D721Med (cell line): ENCODE measurements at regions not wholly inside any gene's neighbourhood (a gene's known extent, or its start where the extent isn't known, plus 50 kb on each side); places are given as distances from the start of the nearest gene placed in this dataset.
A peak's percentile ranks its signal among the peaks of the same experiment; 100 is the strongest.
"Not testable (repeated sequence)": the region's sequence is repeated elsewhere in the genome, so short reads cannot be mapped to it uniquely, and the experiment has no call there.

Experiments
- DNase-seq: peaks from one replicate; pipeline ENCODE4 v3.0.0; 2011; ENCODE audit warnings: low spot score; ENCODE audit not compliant: insufficient read length
- FAIRE-seq: peaks from 2 replicates; lab custom pipeline; 2011; peaks lifted over from hg19 to GRCh38; lab: Jason Lieb, UNC
- CTCF ChIP-seq: IDR thresholded peaks from 2 replicates; pipeline ENCODE4 v1.5.1; 2012; ENCODE audit warnings: mild to moderate bottlenecking, control low read depth; ENCODE audit not compliant: insufficient read depth; ENCODE audit errors: missing control alignments

DNA sequence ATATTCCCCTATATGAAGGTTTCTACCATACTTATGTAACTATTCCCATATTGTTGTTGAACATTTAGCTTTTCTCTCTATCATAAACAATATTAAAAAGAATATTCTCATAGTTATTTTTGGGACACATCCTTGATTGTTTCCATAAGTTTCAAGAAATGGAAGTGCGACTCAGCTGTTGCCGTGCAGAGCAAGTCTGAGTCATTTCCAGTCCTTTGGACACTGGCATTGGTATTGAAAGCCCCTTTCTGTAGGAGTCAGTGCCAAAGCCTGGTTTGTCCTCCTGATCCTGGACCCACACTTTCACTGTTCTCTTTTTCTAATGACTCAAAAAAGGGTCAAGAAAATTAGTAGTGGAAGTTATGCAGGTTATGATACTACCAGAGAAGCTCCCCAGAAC lies 108.3 kb upstream of the DIAPH2 start:
- no peak for DNase-seq
- FAIRE-seq: no peak

DNA sequence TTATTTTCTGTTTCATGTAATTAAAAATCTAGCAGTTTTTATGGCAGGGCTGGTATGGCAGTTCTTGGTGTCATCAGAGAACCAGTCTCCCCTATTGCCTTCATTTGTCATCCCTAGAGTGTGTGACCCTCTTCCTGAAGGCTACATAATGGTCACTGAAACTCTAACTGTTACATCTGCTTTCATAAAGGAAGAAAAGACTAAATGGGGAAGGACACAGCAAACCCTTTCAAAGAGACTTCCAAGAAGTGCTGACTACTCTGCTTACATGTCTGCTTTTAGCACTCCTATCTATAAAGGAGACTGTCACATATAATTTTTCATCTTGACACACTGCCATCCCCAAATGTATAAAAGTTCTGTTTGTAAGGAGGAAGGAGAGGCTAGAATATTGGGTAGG lies 105.9 kb upstream of the DIAPH2 start:
- no peak for TF ChIP-seq CTCF
- FAIRE-seq: no peak
- DNase-seq: no peak

More for the DNA sequence above, 108.3 kb upstream of the DIAPH2 start:
- TF ChIP-seq CTCF: no peak

- DNase-seq: no peak
- no peak for TF ChIP-seq CTCF
- FAIRE-seq: no peak
Observed at GRCh38 chrX:96579252-96579651, 105.4 kb upstream of the DIAPH2 start.

- FAIRE-seq: no peak
- TF ChIP-seq CTCF: no peak
- DNase-seq: no peak
Observed at GRCh38 chrX:96590403-96590802, 94.2 kb upstream of the DIAPH2 start.

DNA sequence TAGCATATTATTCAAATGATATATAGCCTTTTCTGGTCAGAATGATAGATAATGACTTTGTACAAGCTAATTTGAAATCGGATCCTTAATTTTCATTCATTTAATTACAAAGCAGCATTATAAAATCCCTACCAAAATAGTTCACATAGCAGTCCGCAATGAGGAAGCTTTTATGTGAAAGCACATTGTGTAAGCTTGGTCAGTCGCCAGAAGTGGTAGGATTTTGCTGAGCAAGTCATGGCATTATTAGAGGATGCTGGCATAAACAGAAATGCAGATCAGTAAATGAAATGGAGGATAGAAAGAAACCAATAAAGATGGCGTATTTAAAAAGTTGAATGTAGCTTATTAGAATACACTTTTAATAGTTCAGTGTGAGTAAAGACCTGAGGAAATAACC lies 93.2 kb upstream of the DIAPH2 start:
- no peak for FAIRE-seq
- TF ChIP-seq CTCF: no peak
- no peak for DNase-seq

GRCh38 chrX:96597847-96598246 lies 86.8 kb upstream of the DIAPH2 start:
- not testable (repeated sequence) for DNase-seq, FAIRE-seq

DNA sequence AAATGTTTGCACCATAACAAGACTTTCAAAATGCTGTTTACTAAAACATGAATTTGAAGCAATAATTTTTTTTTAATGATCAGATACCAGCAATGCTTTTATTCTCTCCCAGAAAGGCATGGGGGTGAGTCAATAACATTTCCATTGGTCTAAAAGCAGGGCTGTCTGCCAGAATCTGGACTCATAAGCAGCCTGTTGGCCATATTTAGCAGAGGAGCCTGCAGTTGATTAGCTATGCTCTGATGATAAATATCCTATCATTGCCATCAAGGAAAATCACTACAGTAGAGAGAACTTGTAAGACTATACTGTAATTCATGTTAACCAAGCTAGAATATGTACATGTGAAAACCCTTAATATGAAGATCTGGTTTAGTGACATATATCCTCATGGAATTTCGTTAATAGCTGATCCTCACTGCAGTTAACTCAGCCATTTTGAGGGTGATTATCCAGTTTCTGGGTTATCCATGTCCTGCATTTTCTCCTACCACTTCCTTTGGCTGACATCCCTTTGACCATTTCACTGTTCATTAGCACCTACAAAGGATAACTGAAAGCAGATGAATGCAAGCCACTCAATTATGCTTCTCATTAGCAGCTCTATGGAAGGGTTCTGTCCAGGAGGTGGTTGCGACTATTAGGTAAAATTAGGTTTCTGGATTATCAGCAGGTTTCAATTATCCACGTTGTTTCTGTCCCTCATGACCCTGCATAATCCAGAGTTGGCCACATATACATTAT lies 72.9 kb upstream of the DIAPH2 start:
- DNase-seq (no peak), FAIRE-seq (peak; percentile 75)
- TF ChIP-seq CTCF: no peak

GRCh38 chrX:96615448-96615847 lies 69.2 kb upstream of the DIAPH2 start:
- FAIRE-seq (no peak), DNase-seq (no peak)
- TF ChIP-seq CTCF: no peak
